Liver (tissue), 3 donors: ENCODE measurements at regions not wholly inside any gene's neighbourhood (a gene's known extent, or its start where the extent isn't known, plus 50 kb on each side); places are given as distances from the start of the nearest gene placed in this dataset.

Source experiments
- EGR1 ChIP-seq, 2 donors: IDR thresholded peaks; 2 replicates each; pipeline ENCODE4 v1.6.1; 2016 to 2018; ENCODE audit warnings: antibody characterized with exemption in 2 of 2, low read depth in 2 of 2
- HNF4G ChIP-seq: IDR thresholded peaks from 2 replicates; pipeline ENCODE4 v1.6.1; 2016; ENCODE audit warnings: antibody characterized with exemption
- SP1 ChIP-seq: IDR thresholded peaks from 2 replicates; pipeline ENCODE4 v1.6.1; 2018; ENCODE audit warnings: antibody characterized with exemption, mild to moderate bottlenecking
- TAF1 ChIP-seq: conservative IDR thresholded peaks from 2 replicates; pipeline ENCODE4 v1.6.1; 2016; ENCODE audit warnings: antibody characterized with exemption, mild to moderate bottlenecking
- TF ChIP-seq, protein P1 (sequence below): fragments of 150-350 bp; IDR thresholded peaks from 2 replicates; pipeline ENCODE4 v1.5.1; 2017; ENCODE audit warnings: improper control_type of control experiment, low read depth, low read length; ENCODE audit not compliant: missing input control
- TF ChIP-seq, protein P2 (sequence below): IDR thresholded peaks from 2 replicates; pipeline ENCODE4 v1.6.1; 2016; ENCODE audit warnings: antibody characterized with exemption
- TF ChIP-seq, protein P3 (sequence below): IDR thresholded peaks from 2 replicates; pipeline ENCODE4 v1.6.1; 2016; ENCODE audit warnings: antibody characterized with exemption, mild to moderate bottlenecking
- TF ChIP-seq, protein P4 (sequence below): IDR thresholded peaks from 2 replicates; pipeline ENCODE4 v1.6.1; 2016; ENCODE audit warnings: antibody characterized with exemption
- donor health status: healthy.
- donor health status: healthy.

DNA sequence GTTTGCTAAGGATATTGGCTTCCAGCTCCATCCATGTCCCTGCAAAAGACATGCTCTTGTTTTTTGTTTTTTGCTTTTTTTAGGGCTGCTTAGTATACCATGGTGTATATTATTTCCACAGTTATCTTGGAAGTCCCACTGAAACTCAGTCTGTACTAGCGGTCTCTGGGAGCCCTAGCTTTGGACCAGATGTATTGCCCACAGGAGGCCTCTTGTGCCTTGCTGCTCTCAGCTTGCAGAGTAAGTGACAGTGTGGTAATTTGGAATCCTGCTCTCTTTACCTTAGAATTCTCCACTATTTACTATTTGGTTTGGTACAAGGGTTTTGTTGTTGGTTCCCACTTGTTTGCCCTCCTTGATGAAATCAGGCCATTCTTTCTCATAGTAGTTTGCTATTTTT is 1022.9 kb downstream of the LRFN5 start:
- TF ChIP-seq, protein P1, sequence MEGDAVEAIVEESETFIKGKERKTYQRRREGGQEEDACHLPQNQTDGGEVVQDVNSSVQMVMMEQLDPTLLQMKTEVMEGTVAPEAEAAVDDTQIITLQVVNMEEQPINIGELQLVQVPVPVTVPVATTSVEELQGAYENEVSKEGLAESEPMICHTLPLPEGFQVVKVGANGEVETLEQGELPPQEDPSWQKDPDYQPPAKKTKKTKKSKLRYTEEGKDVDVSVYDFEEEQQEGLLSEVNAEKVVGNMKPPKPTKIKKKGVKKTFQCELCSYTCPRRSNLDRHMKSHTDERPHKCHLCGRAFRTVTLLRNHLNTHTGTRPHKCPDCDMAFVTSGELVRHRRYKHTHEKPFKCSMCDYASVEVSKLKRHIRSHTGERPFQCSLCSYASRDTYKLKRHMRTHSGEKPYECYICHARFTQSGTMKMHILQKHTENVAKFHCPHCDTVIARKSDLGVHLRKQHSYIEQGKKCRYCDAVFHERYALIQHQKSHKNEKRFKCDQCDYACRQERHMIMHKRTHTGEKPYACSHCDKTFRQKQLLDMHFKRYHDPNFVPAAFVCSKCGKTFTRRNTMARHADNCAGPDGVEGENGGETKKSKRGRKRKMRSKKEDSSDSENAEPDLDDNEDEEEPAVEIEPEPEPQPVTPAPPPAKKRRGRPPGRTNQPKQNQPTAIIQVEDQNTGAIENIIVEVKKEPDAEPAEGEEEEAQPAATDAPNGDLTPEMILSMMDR: no peak
- TF ChIP-seq, protein P2, sequence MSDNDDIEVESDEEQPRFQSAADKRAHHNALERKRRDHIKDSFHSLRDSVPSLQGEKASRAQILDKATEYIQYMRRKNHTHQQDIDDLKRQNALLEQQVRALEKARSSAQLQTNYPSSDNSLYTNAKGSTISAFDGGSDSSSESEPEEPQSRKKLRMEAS: no peak
- TF ChIP-seq, protein P3, sequence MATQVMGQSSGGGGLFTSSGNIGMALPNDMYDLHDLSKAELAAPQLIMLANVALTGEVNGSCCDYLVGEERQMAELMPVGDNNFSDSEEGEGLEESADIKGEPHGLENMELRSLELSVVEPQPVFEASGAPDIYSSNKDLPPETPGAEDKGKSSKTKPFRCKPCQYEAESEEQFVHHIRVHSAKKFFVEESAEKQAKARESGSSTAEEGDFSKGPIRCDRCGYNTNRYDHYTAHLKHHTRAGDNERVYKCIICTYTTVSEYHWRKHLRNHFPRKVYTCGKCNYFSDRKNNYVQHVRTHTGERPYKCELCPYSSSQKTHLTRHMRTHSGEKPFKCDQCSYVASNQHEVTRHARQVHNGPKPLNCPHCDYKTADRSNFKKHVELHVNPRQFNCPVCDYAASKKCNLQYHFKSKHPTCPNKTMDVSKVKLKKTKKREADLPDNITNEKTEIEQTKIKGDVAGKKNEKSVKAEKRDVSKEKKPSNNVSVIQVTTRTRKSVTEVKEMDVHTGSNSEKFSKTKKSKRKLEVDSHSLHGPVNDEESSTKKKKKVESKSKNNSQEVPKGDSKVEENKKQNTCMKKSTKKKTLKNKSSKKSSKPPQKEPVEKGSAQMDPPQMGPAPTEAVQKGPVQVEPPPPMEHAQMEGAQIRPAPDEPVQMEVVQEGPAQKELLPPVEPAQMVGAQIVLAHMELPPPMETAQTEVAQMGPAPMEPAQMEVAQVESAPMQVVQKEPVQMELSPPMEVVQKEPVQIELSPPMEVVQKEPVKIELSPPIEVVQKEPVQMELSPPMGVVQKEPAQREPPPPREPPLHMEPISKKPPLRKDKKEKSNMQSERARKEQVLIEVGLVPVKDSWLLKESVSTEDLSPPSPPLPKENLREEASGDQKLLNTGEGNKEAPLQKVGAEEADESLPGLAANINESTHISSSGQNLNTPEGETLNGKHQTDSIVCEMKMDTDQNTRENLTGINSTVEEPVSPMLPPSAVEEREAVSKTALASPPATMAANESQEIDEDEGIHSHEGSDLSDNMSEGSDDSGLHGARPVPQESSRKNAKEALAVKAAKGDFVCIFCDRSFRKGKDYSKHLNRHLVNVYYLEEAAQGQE: no peak
- TF ChIP-seq EGR1 (IDR thresholded peaks at IDR 0.05; ENCODE audit: low read depth in 2 of 2) (no peak), TAF1 (no peak), SP1 (no peak), HNF4G (no peak)
- TF ChIP-seq, protein P4, sequence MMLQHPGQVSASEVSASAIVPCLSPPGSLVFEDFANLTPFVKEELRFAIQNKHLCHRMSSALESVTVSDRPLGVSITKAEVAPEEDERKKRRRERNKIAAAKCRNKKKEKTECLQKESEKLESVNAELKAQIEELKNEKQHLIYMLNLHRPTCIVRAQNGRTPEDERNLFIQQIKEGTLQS: no peak
